ENCODE measurements at regions not wholly inside any gene's neighbourhood (a gene's known extent, or its start where the extent isn't known, plus 50 kb on each side); places are given as distances from the start of the nearest gene placed in this dataset.

- no peak for TF ChIP-seq CTCF (conservative IDR thresholded peaks at IDR 0.05)
- H3K79me2 ChIP-seq (ENCODE audit: insufficient read depth, low read length): no peaks in the 10 kb centered on the region
- H2AFZ ChIP-seq (ENCODE audit: low read length): no peak overlapping the region
- no peak overlapping the region for H2BK15ac ChIP-seq (ENCODE audit: low read depth, low read length)
- no peak overlapping the region for H2BK20ac ChIP-seq (ENCODE audit: low read depth, low read length, poor library complexity, severe bottlenecking)
- no peak overlapping the region for H3K14ac ChIP-seq (ENCODE audit: insufficient read depth, low read length)
- Mint-ChIP-seq H3K27me3 (ENCODE audit: low read depth) (no peaks in the 10 kb centered on the region), H3K36me3 (ENCODE audit: insufficient read depth in 1 of 3, low read depth in 3 of 3) (peaks cover 4 to 8% (median 5%) of the 10 kb centered on the region in 3 experiments; a peak in 4 of 7 replicates), H3K27ac (no peak overlapping the region), H3K4me1 (no peaks in the 10 kb centered on the region; a peak in 1 of 4 replicates), H3K4me3 (no peak overlapping the region), H3K9me3 (peaks cover 8% of the 10 kb centered on the region in 2 experiments)
- H3K9me3 ChIP-seq (ENCODE audit: control insufficient read depth, low read depth, low read length): no peaks in the 10 kb centered on the region
- H3K27me3 ChIP-seq (ENCODE audit: insufficient read depth, low read length): no peaks in the 10 kb centered on the region
- no peaks in the 10 kb centered on the region for H3K23me2 ChIP-seq (ENCODE audit: insufficient read length, low read depth, low read length, poor library complexity, severe bottlenecking)
- no peak overlapping the region for H3K4me2 ChIP-seq (ENCODE audit: insufficient read depth, insufficient read length, low read length)
- no peak overlapping the region for H3K23ac ChIP-seq (ENCODE audit: insufficient read length, low read depth, low read length)
- H3K27ac ChIP-seq (ENCODE audit: insufficient read length, low read depth, low read length): no peak overlapping the region
- H3K18ac ChIP-seq (ENCODE audit: insufficient read length, low read depth, low read length): no peak overlapping the region
- no peak overlapping the region for H4K8ac ChIP-seq (replicated peaks; ENCODE audit: insufficient read length, low read depth, low read length)
- no peak overlapping the region for H2AK5ac ChIP-seq (ENCODE audit: insufficient read length, low read length)
- no peaks in the 10 kb centered on the region for H3K4me1 ChIP-seq (ENCODE audit: insufficient read depth, low read length)
- H3K79me1 ChIP-seq (ENCODE audit: insufficient read depth, low read depth, low read length, poor library complexity, severe bottlenecking): no peaks in the 10 kb centered on the region
- no peak overlapping the region for H4K91ac ChIP-seq (ENCODE audit: insufficient read length, low read depth, low read length)
- H3K56ac ChIP-seq (ENCODE audit: insufficient read length, low read depth, low read length): no peak overlapping the region
- DNase-seq: no peak
- H3T11ph ChIP-seq (ENCODE audit: low read length): no peak overlapping the region
- H2BK120ac ChIP-seq (ENCODE audit: low read depth, low read length, poor library complexity, severe bottlenecking): no peak overlapping the region
- H4K5ac ChIP-seq (ENCODE audit: insufficient read length, low read depth, low read length): no peak overlapping the region
- H2BK5ac ChIP-seq (ENCODE audit: insufficient read length, low read length): no peak overlapping the region
- H2BK12ac ChIP-seq (ENCODE audit: insufficient read length, low read depth, low read length): no peak overlapping the region
- no peak overlapping the region for H3K9ac ChIP-seq (ENCODE audit: extremely low read depth, insufficient read length, low read length)
- H3K4ac ChIP-seq (ENCODE audit: low read depth, low read length): no peak overlapping the region
- H4K20me1 ChIP-seq (ENCODE audit: control insufficient read depth, insufficient read depth, insufficient read length): no peaks in the 10 kb centered on the region
Observed at GRCh38 chr21:31577271-31577670, 82.2 kb upstream of the SOD1 start.
